Vagina (tissue), 2 donors: ENCODE measurements at regions not wholly inside any gene's neighbourhood (a gene's known extent, or its start where the extent isn't known, plus 50 kb on each side); places are given as distances from the start of the nearest gene placed in this dataset.

Experiments
- POLR2AphosphoS5 ChIP-seq, 2 donors: sonication (generic); formaldehyde crosslinking; IDR thresholded peaks; one replicate each; pipeline ENCODE4 v1.9.0; 2017; ENCODE audit warnings: antibody characterized with exemption in 2 of 2, mild to moderate bottlenecking in 2 of 2, low read depth in 1 of 2; ENCODE audit not compliant: insufficient read depth in 1 of 2
- TF ChIP-seq, protein P1 (sequence below), 3 experiments: fragments of 450-650 bp in 2 of 3; fragments of 200-600 bp in 1 of 3; sonication (generic) in 1 of 3; IDR thresholded peaks; one replicate each; pipeline ENCODE4 v1.5.1; 2017 to 2019; ENCODE audit warnings: antibody characterized with exemption in 3 of 3, mild to moderate bottlenecking in 2 of 3, moderate library complexity in 2 of 3

DNA sequence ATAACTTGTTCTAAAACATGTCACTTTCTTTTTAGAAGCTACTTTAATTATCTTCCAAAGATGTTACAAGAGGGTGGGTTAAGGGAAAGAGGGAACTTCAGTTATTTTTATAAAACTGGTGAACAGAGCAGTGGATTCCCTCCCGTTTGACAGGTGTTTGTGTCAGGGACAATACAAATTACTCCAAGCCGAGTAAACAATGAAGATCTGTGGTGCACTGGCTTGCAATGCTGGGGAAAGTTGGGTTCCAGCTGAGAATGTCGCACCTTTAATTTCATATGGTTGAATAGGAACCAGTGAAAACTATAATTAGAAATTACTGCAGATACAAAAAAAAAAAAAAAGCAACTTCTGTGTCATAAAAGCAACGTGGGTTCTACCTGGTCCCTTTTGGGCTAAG lies 98.6 kb upstream of the TTC29 start:
- TF ChIP-seq, protein P1, sequence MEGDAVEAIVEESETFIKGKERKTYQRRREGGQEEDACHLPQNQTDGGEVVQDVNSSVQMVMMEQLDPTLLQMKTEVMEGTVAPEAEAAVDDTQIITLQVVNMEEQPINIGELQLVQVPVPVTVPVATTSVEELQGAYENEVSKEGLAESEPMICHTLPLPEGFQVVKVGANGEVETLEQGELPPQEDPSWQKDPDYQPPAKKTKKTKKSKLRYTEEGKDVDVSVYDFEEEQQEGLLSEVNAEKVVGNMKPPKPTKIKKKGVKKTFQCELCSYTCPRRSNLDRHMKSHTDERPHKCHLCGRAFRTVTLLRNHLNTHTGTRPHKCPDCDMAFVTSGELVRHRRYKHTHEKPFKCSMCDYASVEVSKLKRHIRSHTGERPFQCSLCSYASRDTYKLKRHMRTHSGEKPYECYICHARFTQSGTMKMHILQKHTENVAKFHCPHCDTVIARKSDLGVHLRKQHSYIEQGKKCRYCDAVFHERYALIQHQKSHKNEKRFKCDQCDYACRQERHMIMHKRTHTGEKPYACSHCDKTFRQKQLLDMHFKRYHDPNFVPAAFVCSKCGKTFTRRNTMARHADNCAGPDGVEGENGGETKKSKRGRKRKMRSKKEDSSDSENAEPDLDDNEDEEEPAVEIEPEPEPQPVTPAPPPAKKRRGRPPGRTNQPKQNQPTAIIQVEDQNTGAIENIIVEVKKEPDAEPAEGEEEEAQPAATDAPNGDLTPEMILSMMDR (IDR thresholded peaks at IDR 0.05), result no peak
- TF ChIP-seq POLR2AphosphoS5 (IDR thresholded peaks at IDR 0.05; ENCODE audit: insufficient read depth in 1 of 2, low read depth in 1 of 2), result no peak
